Nephron progenitor cell (in vitro differentiated cells): ENCODE measurements at regions not wholly inside any gene's neighbourhood (a gene's known extent, or its start where the extent isn't known, plus 50 kb on each side); places are given as distances from the start of the nearest gene placed in this dataset.

Experiments
- DNase-seq: peaks from one replicate; pipeline ENCODE4 v3.0.0; 2021
- H3K27ac Mint-ChIP-seq: 2 replicates; pipeline ENCODE4 v1.8.0; 2021; ENCODE audit warnings: mild to moderate bottlenecking, moderate library complexity, mixed read lengths
- H3K27me3 Mint-ChIP-seq: 2 replicates; pipeline ENCODE4 v1.8.0; 2021; ENCODE audit warnings: mild to moderate bottlenecking, low read depth, mixed read lengths; ENCODE audit not compliant: poor library complexity
- H3K36me3 Mint-ChIP-seq: 2 replicates; pipeline ENCODE4 v1.8.0; 2021; ENCODE audit warnings: low read depth, mixed read lengths
- H3K4me1 Mint-ChIP-seq: 2 replicates; pipeline ENCODE4 v1.8.0; 2021; ENCODE audit warnings: mixed read lengths
- H3K4me3 Mint-ChIP-seq: 2 replicates; pipeline ENCODE4 v1.8.0; 2021; ENCODE audit warnings: mild to moderate bottlenecking, moderate library complexity, mixed read lengths
- H3K9me3 Mint-ChIP-seq: 2 replicates; pipeline ENCODE4 v1.8.0; 2021; ENCODE audit warnings: mild to moderate bottlenecking, moderate library complexity, mixed read lengths
- TF ChIP-seq, protein P1 (sequence below): fragments of 200-600 bp; sonication (generic); IDR thresholded peaks from 2 replicates; pipeline ENCODE4 v1.5.0; 2021; ENCODE audit warnings: antibody characterized with exemption

DNA sequence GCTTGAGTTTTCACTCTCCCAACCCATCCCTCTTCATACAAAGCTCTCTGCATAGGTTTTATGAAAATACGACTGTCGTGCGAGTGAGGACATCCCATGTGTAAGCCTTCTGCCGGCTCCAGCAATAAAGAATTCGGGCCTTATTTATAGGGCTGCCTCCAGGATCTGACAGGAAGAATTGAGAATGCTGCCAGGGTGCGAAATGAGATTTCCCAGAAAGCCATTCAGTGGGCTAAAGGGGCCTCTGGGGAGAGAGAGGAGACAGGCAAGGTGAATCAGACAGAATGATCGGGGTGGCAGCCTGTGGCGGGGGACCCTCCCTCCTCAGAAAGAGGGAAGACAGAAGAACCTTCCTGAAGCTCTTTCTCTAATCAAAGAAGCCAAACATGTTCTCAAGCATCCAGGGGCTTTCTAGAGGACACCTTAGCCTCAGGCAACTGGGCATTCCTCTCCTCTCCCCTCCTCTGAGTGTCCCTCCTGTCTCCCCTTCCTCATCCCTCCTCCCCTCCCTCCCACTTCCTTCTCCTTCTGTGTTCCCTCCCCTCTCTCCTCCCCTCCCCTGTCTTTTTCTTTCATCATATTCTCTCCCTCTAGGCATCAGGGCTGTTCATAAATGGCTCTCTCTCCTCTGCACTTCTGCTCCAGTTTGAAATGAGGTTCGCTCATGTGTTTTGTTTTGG, 410.9 kb downstream of the TYW1 start:
- Mint-ChIP-seq H3K36me3 (no peaks in the 10 kb centered on the region), H3K27me3 (peaks cover 11% of the 10 kb centered on the region), H3K4me1 (peaks cover 26% of the 10 kb centered on the region), H3K27ac (peak overlapping the region; percentile 84), H3K9me3 (peaks cover 37% of the 10 kb centered on the region), H3K4me3 (no peak overlapping the region)
- TF ChIP-seq, protein P1, sequence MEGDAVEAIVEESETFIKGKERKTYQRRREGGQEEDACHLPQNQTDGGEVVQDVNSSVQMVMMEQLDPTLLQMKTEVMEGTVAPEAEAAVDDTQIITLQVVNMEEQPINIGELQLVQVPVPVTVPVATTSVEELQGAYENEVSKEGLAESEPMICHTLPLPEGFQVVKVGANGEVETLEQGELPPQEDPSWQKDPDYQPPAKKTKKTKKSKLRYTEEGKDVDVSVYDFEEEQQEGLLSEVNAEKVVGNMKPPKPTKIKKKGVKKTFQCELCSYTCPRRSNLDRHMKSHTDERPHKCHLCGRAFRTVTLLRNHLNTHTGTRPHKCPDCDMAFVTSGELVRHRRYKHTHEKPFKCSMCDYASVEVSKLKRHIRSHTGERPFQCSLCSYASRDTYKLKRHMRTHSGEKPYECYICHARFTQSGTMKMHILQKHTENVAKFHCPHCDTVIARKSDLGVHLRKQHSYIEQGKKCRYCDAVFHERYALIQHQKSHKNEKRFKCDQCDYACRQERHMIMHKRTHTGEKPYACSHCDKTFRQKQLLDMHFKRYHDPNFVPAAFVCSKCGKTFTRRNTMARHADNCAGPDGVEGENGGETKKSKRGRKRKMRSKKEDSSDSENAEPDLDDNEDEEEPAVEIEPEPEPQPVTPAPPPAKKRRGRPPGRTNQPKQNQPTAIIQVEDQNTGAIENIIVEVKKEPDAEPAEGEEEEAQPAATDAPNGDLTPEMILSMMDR = no peak
- no peak for DNase-seq

DNA sequence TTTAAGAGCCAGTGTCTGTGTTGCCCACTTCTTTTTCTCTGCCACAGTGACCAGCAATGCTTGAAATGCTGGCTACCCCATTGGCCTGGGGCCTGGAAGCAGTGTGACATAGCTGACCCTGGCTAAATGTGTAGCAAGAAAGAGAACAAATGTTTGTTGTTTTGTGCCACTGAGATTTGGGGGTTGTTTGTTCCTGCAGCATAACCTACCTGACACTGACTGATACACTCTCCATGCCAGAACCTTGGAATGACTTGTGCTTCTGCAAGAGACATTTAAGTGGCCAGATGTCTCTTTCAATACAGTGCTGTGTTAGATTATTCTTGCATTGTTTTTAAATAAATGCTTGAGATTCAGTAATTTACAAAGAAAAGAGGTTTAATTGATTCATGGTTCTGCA, 411.5 kb downstream of the TYW1 start:
- peaks cover 31% of the 10 kb centered on the region for H3K9me3 Mint-ChIP-seq
- H3K36me3 Mint-ChIP-seq = no peaks in the 10 kb centered on the region
- H3K4me1 Mint-ChIP-seq = peaks cover 26% of the 10 kb centered on the region
- H3K4me3 Mint-ChIP-seq = no peak overlapping the region
- peaks cover 16% of the 10 kb centered on the region for H3K27me3 Mint-ChIP-seq
- H3K27ac Mint-ChIP-seq = peak overlapping the region; percentile 82
- TF ChIP-seq, protein P1 = no peak
- DNase-seq = no peak

DNA sequence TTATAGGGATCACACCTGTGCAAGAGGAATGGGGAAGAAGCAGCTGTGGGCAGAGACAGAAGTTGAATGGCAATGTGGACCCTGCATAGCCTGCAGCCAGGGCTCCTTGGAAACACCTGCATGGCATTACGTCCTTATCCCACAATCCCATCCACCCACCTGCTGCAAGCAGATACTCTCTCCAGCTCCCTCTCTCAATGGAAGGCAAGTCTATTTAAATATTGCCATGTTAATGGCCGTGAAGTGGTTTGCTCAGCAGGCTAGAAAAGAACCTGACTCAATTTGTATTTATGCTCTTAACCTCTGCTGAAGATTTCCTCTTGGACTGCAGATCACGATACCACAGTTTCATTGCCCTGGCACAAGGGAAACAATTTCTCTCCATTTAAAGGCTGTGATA, 417.0 kb downstream of the TYW1 start:
- Mint-ChIP-seq H3K27ac (no peak overlapping the region), H3K9me3 (peaks cover 34% of the 10 kb centered on the region), H3K36me3 (no peaks in the 10 kb centered on the region), H3K27me3 (peaks cover 26% of the 10 kb centered on the region), H3K4me1 (peaks cover 9% of the 10 kb centered on the region), H3K4me3 (no peak overlapping the region)
- TF ChIP-seq, protein P1 = no peak
- no peak for DNase-seq

DNA sequence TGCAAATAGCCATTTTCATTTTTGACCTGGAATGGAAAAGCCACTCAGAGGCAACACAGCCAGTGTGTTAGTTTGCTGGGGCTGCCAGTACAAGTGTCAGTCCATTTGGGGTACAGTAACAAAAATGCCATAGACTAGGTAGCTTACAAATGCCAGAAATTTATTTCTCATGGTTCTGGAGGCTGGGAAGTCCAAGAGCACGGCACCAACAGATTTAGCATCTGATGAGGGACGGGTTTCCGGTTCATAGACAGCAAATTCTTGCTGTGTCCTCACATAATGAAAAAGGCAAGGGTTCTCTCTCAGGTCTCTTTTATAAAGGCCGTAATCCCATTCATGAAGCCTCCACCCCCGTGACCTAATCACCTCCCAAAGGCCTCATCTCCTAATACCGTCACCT, 418.2 kb downstream of the TYW1 start:
- Mint-ChIP-seq H3K36me3 (no peaks in the 10 kb centered on the region), H3K4me1 (no peaks in the 10 kb centered on the region), H3K9me3 (peaks cover 28% of the 10 kb centered on the region), H3K27me3 (peaks cover 21% of the 10 kb centered on the region), H3K4me3 (no peak overlapping the region), H3K27ac (no peak overlapping the region)
- no peak for DNase-seq
- TF ChIP-seq, protein P1 = no peak

DNA sequence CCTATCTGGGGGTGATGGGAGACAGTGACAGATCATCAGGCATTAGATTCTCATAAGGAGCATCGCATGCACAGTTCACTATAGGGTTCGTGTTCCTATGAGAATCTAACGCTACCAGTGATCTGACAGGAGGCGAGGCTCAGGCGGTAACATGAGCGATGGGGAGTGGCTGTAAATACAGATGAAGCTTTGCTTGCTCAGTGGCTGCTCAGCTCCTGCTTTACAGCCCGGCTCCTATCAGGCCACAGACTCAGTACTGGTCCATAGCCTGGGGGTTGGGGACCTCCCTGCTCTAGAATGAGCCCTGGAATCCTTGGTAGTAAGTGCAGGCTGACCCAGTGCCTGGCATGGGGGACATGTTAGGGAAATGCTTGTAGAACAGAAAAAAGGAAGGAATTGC, 426.0 kb downstream of the TYW1 start:
- DNase-seq = no peak
- Mint-ChIP-seq H3K9me3 (peaks cover 18% of the 10 kb centered on the region), H3K4me1 (no peaks in the 10 kb centered on the region), H3K4me3 (no peak overlapping the region), H3K27ac (no peak overlapping the region), H3K36me3 (no peaks in the 10 kb centered on the region), H3K27me3 (peaks cover 11% of the 10 kb centered on the region)
- TF ChIP-seq, protein P1 = no peak

DNA sequence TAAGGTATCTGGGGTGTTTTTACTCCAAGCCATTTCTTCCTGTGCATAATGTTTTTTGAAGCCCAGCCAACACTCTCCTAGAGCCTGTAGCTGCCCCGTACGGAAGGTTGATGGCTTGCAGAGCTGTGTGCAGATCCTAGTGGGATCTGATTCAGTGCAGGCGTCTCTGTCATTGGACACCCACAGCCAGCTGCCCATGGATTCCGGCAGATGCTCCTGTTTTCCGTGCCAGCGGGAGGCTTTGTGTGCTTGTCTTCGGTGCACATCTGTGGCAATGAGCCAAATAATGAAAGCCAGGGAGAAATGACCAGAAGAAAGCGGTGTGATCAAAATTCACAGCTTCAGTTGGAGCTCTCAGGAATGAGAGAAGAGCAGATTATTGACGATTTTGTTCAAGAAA, 426.4 kb downstream of the TYW1 start:
- H3K36me3 Mint-ChIP-seq = no peaks in the 10 kb centered on the region
- DNase-seq = no peak
- H3K27ac Mint-ChIP-seq = no peak overlapping the region
- peaks cover 18% of the 10 kb centered on the region for H3K9me3 Mint-ChIP-seq
- H3K27me3 Mint-ChIP-seq = peaks cover 14% of the 10 kb centered on the region
- TF ChIP-seq, protein P1 = no peak
- no peak overlapping the region for H3K4me3 Mint-ChIP-seq
- H3K4me1 Mint-ChIP-seq = no peaks in the 10 kb centered on the region
